Chondrocyte (in vitro differentiated cells): ENCODE measurements at regions not wholly inside any gene's neighbourhood (a gene's known extent, or its start where the extent isn't known, plus 50 kb on each side); places are given as distances from the start of the nearest gene placed in this dataset.

Experiments
- DNase-seq: peaks from one replicate; pipeline ENCODE4 v3.0.0; 2021; ENCODE audit warnings: mixed read lengths, low spot score
- H3K27ac Mint-ChIP-seq: one replicate; pipeline ENCODE4 v1.8.0; 2021; ENCODE audit warnings: mild to moderate bottlenecking, moderate library complexity, mixed read lengths; ENCODE audit not compliant: unreplicated experiment
- H3K27me3 Mint-ChIP-seq: 2 replicates; pipeline ENCODE4 v1.8.0; 2021; ENCODE audit warnings: low read depth, mixed read lengths
- H3K36me3 Mint-ChIP-seq: 2 replicates; pipeline ENCODE4 v1.8.0; 2021; ENCODE audit warnings: low read depth, mixed read lengths
- H3K4me1 Mint-ChIP-seq: 2 replicates; pipeline ENCODE4 v1.8.0; 2021; ENCODE audit warnings: low read depth, mild to moderate bottlenecking, mixed read lengths
- H3K4me3 Mint-ChIP-seq: one replicate; pipeline ENCODE4 v1.8.0; 2021; ENCODE audit warnings: mild to moderate bottlenecking, moderate library complexity, mixed read lengths; ENCODE audit not compliant: unreplicated experiment
- H3K9me3 Mint-ChIP-seq: 2 replicates; pipeline ENCODE4 v1.8.0; 2021; ENCODE audit warnings: low read depth, mixed read lengths
- TF ChIP-seq, protein P1 (sequence below): fragments of 200-600 bp; sonication (generic); IDR thresholded peaks from 2 replicates; pipeline ENCODE4 v1.5.0; 2021; ENCODE audit warnings: antibody characterized with exemption, mild to moderate bottlenecking, moderate library complexity

DNA sequence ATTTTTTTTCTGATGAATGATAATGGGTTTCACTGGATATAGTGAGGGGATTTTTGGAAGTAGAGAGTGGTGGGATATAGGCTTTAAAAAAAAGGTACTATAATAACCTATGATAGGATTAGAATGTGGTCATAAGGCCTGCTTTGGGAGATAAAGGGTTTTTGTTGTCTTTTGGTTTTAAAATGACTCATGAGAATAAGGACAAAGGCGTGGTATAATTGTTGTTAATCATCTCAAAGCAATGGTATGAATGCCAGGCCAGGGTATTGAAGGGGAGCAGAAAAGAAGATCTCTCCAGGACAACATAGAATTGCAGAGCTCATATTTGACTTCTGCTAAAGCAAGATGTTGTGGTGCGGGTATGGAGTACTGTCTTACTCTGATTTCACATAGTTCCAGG is 579.4 kb downstream of the JRKL start:
- H3K4me1 Mint-ChIP-seq = no peaks in the 10 kb centered on the region
- DNase-seq = no peak
- no peaks in the 10 kb centered on the region for H3K9me3 Mint-ChIP-seq
- H3K36me3 Mint-ChIP-seq = no peaks in the 10 kb centered on the region
- H3K27ac Mint-ChIP-seq = no peak overlapping the region
- H3K4me3 Mint-ChIP-seq = no peak overlapping the region
- H3K27me3 Mint-ChIP-seq = peaks cover 12% of the 10 kb centered on the region
- TF ChIP-seq, protein P1, sequence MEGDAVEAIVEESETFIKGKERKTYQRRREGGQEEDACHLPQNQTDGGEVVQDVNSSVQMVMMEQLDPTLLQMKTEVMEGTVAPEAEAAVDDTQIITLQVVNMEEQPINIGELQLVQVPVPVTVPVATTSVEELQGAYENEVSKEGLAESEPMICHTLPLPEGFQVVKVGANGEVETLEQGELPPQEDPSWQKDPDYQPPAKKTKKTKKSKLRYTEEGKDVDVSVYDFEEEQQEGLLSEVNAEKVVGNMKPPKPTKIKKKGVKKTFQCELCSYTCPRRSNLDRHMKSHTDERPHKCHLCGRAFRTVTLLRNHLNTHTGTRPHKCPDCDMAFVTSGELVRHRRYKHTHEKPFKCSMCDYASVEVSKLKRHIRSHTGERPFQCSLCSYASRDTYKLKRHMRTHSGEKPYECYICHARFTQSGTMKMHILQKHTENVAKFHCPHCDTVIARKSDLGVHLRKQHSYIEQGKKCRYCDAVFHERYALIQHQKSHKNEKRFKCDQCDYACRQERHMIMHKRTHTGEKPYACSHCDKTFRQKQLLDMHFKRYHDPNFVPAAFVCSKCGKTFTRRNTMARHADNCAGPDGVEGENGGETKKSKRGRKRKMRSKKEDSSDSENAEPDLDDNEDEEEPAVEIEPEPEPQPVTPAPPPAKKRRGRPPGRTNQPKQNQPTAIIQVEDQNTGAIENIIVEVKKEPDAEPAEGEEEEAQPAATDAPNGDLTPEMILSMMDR = no peak

DNA sequence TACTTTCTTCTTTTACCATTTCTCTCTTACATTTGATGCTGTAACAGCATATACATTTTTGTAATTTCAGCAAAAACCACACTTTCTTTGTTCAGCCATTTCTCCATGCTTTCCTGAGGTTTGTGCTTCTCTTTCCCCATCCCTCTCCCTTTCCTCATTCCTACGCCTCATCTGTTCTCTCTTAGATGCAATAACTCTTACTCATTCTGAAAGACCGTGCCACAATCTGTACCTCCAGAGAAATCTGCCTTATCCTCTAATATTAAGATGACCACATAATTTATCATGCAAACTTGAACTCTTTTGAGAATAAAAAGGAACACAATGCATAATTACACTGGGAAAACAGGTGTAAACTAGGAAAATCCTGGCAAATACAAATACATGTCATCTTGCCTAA is 588.9 kb downstream of the JRKL start:
- H3K4me3 Mint-ChIP-seq = no peak overlapping the region
- H3K27ac Mint-ChIP-seq = no peak overlapping the region
- H3K27me3 Mint-ChIP-seq = peaks cover 7% of the 10 kb centered on the region
- DNase-seq = no peak
- TF ChIP-seq, protein P1 = no peak
- no peaks in the 10 kb centered on the region for H3K36me3 Mint-ChIP-seq
- H3K9me3 Mint-ChIP-seq = no peaks in the 10 kb centered on the region
- H3K4me1 Mint-ChIP-seq = no peaks in the 10 kb centered on the region

DNA sequence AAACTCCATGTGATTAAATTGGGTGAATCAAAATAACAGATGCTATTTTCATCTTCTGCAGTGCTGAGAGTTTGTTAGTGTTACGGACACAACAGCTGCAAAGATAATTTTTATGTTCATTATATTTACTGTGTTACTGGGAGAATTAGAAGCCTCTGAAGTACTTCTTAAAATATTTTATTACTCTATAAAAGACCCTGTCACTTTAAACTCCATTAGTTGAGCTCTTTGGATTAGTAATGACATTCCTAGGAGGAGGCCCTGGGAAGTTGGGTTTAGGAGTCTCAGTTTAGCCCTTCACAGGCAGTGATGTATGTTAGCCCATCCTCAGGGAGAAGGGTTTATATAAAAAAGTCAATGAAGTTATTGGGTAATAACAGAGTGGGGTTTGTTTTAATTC is 596.7 kb downstream of the JRKL start:
- Mint-ChIP-seq H3K9me3 (no peaks in the 10 kb centered on the region), H3K4me3 (no peak overlapping the region), H3K4me1 (no peaks in the 10 kb centered on the region), H3K27ac (no peak overlapping the region), H3K27me3 (peaks cover 1% of the 10 kb centered on the region), H3K36me3 (no peaks in the 10 kb centered on the region)
- TF ChIP-seq, protein P1 = no peak
- no peak for DNase-seq

DNA sequence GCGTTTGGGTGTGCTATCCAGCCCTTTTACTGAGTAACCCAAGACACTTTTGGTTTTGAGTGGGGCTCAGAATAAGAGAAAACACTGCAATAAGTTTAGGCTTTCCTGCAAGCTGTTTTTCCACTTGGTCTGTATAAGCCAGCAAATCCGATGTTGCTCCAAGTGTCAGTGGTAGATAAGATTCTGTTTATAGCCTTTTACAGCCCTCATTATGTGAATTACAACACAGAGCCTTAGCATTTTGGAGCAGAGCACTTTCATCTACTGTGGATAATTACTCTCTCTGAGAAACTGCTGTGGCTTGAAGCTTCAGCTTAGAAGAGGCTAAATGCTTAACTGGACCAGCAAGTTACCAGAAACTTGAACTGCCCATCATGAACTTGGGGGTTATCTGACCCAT is 601.1 kb downstream of the JRKL start:
- H3K27ac Mint-ChIP-seq = no peak overlapping the region
- no peaks in the 10 kb centered on the region for H3K27me3 Mint-ChIP-seq
- DNase-seq = no peak
- no peak overlapping the region for H3K4me3 Mint-ChIP-seq
- TF ChIP-seq, protein P1 = no peak
- H3K36me3 Mint-ChIP-seq = no peaks in the 10 kb centered on the region
- H3K9me3 Mint-ChIP-seq = peaks cover 3% of the 10 kb centered on the region
- no peaks in the 10 kb centered on the region for H3K4me1 Mint-ChIP-seq

DNA sequence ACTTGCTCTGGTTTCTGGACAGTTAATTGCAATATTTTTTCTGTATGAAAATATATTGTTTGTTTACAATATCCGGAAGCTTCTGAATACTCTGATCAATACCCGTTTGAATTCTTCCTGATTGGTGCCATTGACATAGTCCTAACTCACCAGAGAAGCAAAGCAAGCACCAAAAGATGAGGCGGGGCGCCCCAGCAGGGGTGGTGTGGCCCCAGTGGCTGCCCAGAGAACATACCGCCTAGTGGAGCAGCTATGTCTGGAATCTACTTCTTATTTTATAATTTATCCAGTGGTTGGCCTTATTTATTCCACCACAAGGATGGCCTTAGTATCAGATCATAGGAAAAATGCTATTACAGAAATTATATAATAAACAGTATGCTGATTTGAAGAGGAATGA is 610.7 kb downstream of the JRKL start:
- Mint-ChIP-seq H3K36me3 (no peaks in the 10 kb centered on the region), H3K4me1 (no peaks in the 10 kb centered on the region), H3K27ac (no peak overlapping the region), H3K9me3 (no peaks in the 10 kb centered on the region), H3K4me3 (no peak overlapping the region), H3K27me3 (peaks cover 16% of the 10 kb centered on the region)
- TF ChIP-seq, protein P1 = no peak
- no peak for DNase-seq
